Mesenteric fat pad (tissue), 1 donor: ENCODE measurements at regions not wholly inside any gene's neighbourhood (a gene's known extent, or its start where the extent isn't known, plus 50 kb on each side); places are given as distances from the start of the nearest gene placed in this dataset.

Experiments
- DNase-seq: peaks from one replicate; pipeline ENCODE4 v3.0.0-alpha.2; 2020; ENCODE audit warnings: low spot score
- donor health status: DM: yes; HTN: yes; CAD: no.

GRCh38 chr11:29009426-29009825, 901.2 kb downstream of the METTL15 start:
- no peak for DNase-seq

GRCh38 chr11:29008481-29008880, 900.3 kb downstream of the METTL15 start:
- no peak for DNase-seq

- no peak for DNase-seq
Observed at GRCh38 chr11:29006668-29007067, 898.5 kb downstream of the METTL15 start.

GRCh38 chr11:29005401-29005980, 897.3 kb downstream of the METTL15 start:
- no peak for DNase-seq

- no peak for DNase-seq
Observed at GRCh38 chr11:29002816-29003215, 894.6 kb downstream of the METTL15 start.

- DNase-seq, result no peak
Observed at GRCh38 chr11:28999620-29000019, 891.4 kb downstream of the METTL15 start.

- no peak for DNase-seq
Observed at GRCh38 chr11:28992996-28993395, 884.8 kb downstream of the METTL15 start.

- no peak for DNase-seq
Observed at GRCh38 chr11:28984231-28984630, 876.0 kb downstream of the METTL15 start.

GRCh38 chr11:28983780-28984179, 875.6 kb downstream of the METTL15 start:
- DNase-seq, result no peak

GRCh38 chr11:28981381-28981780, 873.2 kb downstream of the METTL15 start:
- DNase-seq, result no peak

GRCh38 chr11:28976801-28977145, 868.6 kb downstream of the METTL15 start:
- DNase-seq, result no peak

GRCh38 chr11:28976012-28976800, 868.0 kb downstream of the METTL15 start:
- DNase-seq, result no peak

- DNase-seq, result no peak
Observed at GRCh38 chr11:28969832-28970231, 861.6 kb downstream of the METTL15 start.

GRCh38 chr11:28966951-28967350, 858.8 kb downstream of the METTL15 start:
- DNase-seq, result no peak

GRCh38 chr11:28965819-28966218, 857.6 kb downstream of the METTL15 start:
- DNase-seq, result no peak

- DNase-seq, result no peak
Observed at GRCh38 chr11:28964811-28965210, 856.6 kb downstream of the METTL15 start.

- DNase-seq, result no peak
Observed at GRCh38 chr11:28963187-28963586, 855.0 kb downstream of the METTL15 start.

- DNase-seq, result no peak
Observed at GRCh38 chr11:28962502-28962901, 854.3 kb downstream of the METTL15 start.

GRCh38 chr11:28961726-28962125, 853.5 kb downstream of the METTL15 start:
- DNase-seq, result no peak

- no peak for DNase-seq
Observed at GRCh38 chr11:28956446-28956845, 848.3 kb downstream of the METTL15 start.

- DNase-seq, result no peak
Observed at GRCh38 chr11:28951191-28951590, 843.0 kb downstream of the METTL15 start.

GRCh38 chr11:28939381-28939780, 831.2 kb downstream of the METTL15 start:
- no peak for DNase-seq

GRCh38 chr11:28938091-28938490, 829.9 kb downstream of the METTL15 start:
- DNase-seq, result no peak
